HCT116 (cell line): ENCODE measurements at regions not wholly inside any gene's neighbourhood (a gene's known extent, or its start where the extent isn't known, plus 50 kb on each side); places are given as distances from the start of the nearest gene placed in this dataset.

Source experiments
- ATAC-seq: fragments of 200-7000 bp; cut with Tn5 transposase; 2 replicates; pipeline ENCODE4 v1.9.1; 2020; ENCODE audit warnings: mild to moderate bottlenecking, moderate library complexity
- BruUV-seq: library from RNA; stranded (reverse); fragments of 400-500 nt; replicated peaks from 2 replicates; lab custom pipeline; 2021; lab: Mats Ljungman, UMichigan
- CTCF ChIA-PET: fragments of 300-600 bp; sonication (Branson Sonifier 250); formaldehyde crosslinking; loops from one replicate; lab custom pipeline; 2021; ENCODE audit warnings: antibody characterized with exemption; lab: Charles Lee
- POLR2A ChIA-PET: fragments of 300-600, 350-600 bp; sonication (Branson Sonifier 250); formaldehyde crosslinking; loops from one replicate; lab custom pipeline; 2021; ENCODE audit warnings: antibody characterized with exemption; lab: Charles Lee
- RAD21 ChIA-PET, 2 experiments: fragments of 300-600 bp; sonication (Branson Sonifier 250); formaldehyde crosslinking; loops; one replicate each; lab custom pipeline; 2023; ENCODE audit warnings: low total read pairs in 2 of 2; ENCODE audit not compliant: uncharacterized antibody in 2 of 2, unreplicated experiment in 2 of 2, low non-redundant PET in 1 of 2; lab: Charles Lee
- DNase-seq: peaks from one replicate; pipeline ENCODE4 v3.0.0-alpha.2; 2010; ENCODE audit warnings: low read depth, low spot score
- H2AFZ ChIP-seq: fragments of 200-600 bp; shearing (Covaris generic), sonication (generic); 2 replicates; pipeline ENCODE4 v1.6.1; 2017; ENCODE audit warnings: low read depth, mixed run types, mixed read lengths, antibody characterized with exemption, low read length; ENCODE audit not compliant: poor library complexity, severe bottlenecking
- H3K27ac ChIP-seq: 2 replicates; pipeline ENCODE4 v1.5.1; 2012; ENCODE audit warnings: low read depth, low read length
- H3K27me3 ChIP-seq: fragments of 200-600 bp; sonication (generic); 2 replicates; pipeline ENCODE4 v1.6.1; 2016; ENCODE audit warnings: mixed run types, low read length, mixed read lengths; ENCODE audit not compliant: insufficient read depth
- H3K36me3 ChIP-seq, 2 experiments: fragments of 200-500 bp in 1 of 2; fragments of 200-600 bp in 1 of 2; sonication (Bioruptor generic) in 1 of 2; sonication (generic) in 1 of 2; 2 replicates each; pipeline versions ENCODE4 v1.5.1 to v1.6.1; 2014 to 2016; ENCODE audit warnings: low read length in 2 of 2, inconsistent platforms in 1 of 2, mixed read lengths in 1 of 2, mixed run types in 1 of 2; ENCODE audit not compliant: insufficient read depth in 2 of 2, control insufficient read depth in 1 of 2
- H3K4me1 ChIP-seq, 2 experiments: fragments of 200-600 bp in 1 of 2; sonication (generic) in 1 of 2; 2 replicates each; pipeline versions ENCODE4 v1.5.1 to v1.6.1; 2012 to 2017; ENCODE audit warnings: low read length in 2 of 2, inconsistent platforms in 1 of 2, mild to moderate bottlenecking in 1 of 2, mixed read lengths in 1 of 2, mixed run types in 1 of 2, moderate library complexity in 1 of 2; ENCODE audit not compliant: insufficient read depth in 2 of 2, control insufficient read depth in 1 of 2
- H3K4me2 ChIP-seq: fragments of 200-600 bp; sonication (generic); 2 replicates; pipeline ENCODE4 v1.6.1; 2017; ENCODE audit warnings: mixed run types, low read length, mixed read lengths
- H3K4me3 ChIP-seq, 2 experiments: fragments of 200-600 bp in 1 of 2; sonication (generic) in 1 of 2; replicated peaks in 1 of 2; 2 replicates each; pipeline ENCODE4 v1.5.1; 2011 to 2016; ENCODE audit warnings: low read length in 2 of 2, control low read depth in 1 of 2, low read depth in 1 of 2, mild to moderate bottlenecking in 1 of 2, mixed read lengths in 1 of 2, mixed run types in 1 of 2
- H3K79me2 ChIP-seq: fragments of 200-600 bp; sonication (generic); 2 replicates; pipeline ENCODE4 v1.6.1; 2017; ENCODE audit warnings: mild to moderate bottlenecking, mixed run types, low read length, moderate library complexity, mixed read lengths; ENCODE audit not compliant: insufficient read depth
- H3K9ac ChIP-seq: fragments of 200-600 bp; sonication (generic); 2 replicates; pipeline ENCODE4 v1.6.1; 2016; ENCODE audit warnings: low read length, mixed read lengths
- H3K9me2 ChIP-seq: fragments of 200-600 bp; sonication (generic), shearing (Covaris generic); 2 replicates; pipeline ENCODE4 v1.6.1; 2017; ENCODE audit warnings: mixed run types, mild to moderate bottlenecking, moderate library complexity; ENCODE audit not compliant: insufficient read depth
- H3K9me3 ChIP-seq, 2 experiments: fragments of 200-500 bp in 1 of 2; fragments of 200-600 bp in 1 of 2; sonication (Bioruptor generic) in 1 of 2; sonication (generic) in 1 of 2; 2 replicates each; pipeline ENCODE4 v1.6.1; 2014 to 2017; ENCODE audit warnings: low read length in 2 of 2, mixed read lengths in 2 of 2, inconsistent platforms in 1 of 2, low read depth in 1 of 2, mild to moderate bottlenecking in 1 of 2, mixed run types in 1 of 2, moderate library complexity in 1 of 2; ENCODE audit not compliant: control insufficient read depth in 1 of 2, insufficient read depth in 1 of 2
- H4K20me1 ChIP-seq: fragments of 200-600 bp; sonication (generic), shearing (Covaris generic); 2 replicates; pipeline ENCODE4 v1.6.1; 2017; ENCODE audit warnings: mixed run types, mild to moderate bottlenecking, moderate library complexity; ENCODE audit not compliant: insufficient read depth
- CBX3 ChIP-seq: IDR thresholded peaks from 2 replicates; pipeline ENCODE4 v1.6.1; 2012; ENCODE audit warnings: low read depth
- CEBPB ChIP-seq: IDR thresholded peaks from 2 replicates; pipeline ENCODE4 v1.6.1; 2012; ENCODE audit warnings: low read depth
- EGR1 ChIP-seq: IDR thresholded peaks from 2 replicates; pipeline ENCODE4 v1.6.1; 2012; ENCODE audit warnings: low read depth
- EZH2 ChIP-seq: fragments of 200-600 bp; sonication (generic); IDR thresholded peaks from 2 replicates; pipeline ENCODE4 v1.6.1; 2017; ENCODE audit warnings: antibody characterized with exemption, mixed run types
- EZH2phosphoT487 ChIP-seq: fragments of 200-600 bp; IDR thresholded peaks from 2 replicates; pipeline ENCODE4 v1.6.1; 2018; ENCODE audit warnings: antibody characterized with exemption, borderline replicate concordance
- FOSL1 ChIP-seq: IDR thresholded peaks from 2 replicates; pipeline ENCODE4 v1.6.1; 2012; ENCODE audit warnings: low read depth
- JUND ChIP-seq: IDR thresholded peaks from 2 replicates; pipeline ENCODE4 v1.6.1; 2012
- POLR2A ChIP-seq: IDR thresholded peaks from 2 replicates; pipeline ENCODE4 v1.7.0; 2011; ENCODE audit warnings: borderline replicate concordance; ENCODE audit not compliant: insufficient read depth, insufficient read length; ENCODE audit errors: extremely low read depth
- POLR2AphosphoS5 ChIP-seq: IDR thresholded peaks from 2 replicates; pipeline ENCODE4 v1.6.1; 2011; ENCODE audit warnings: mild to moderate bottlenecking, low read depth, low read length, moderate library complexity
- SRF ChIP-seq: IDR thresholded peaks from 2 replicates; pipeline ENCODE4 v1.6.1; 2012; ENCODE audit warnings: low read depth
- TCF7L2 ChIP-seq: IDR thresholded peaks from 2 replicates; pipeline ENCODE4 v1.7.0; 2011; ENCODE audit warnings: borderline replicate concordance, inconsistent platforms; ENCODE audit not compliant: insufficient read depth, insufficient read length; ENCODE audit errors: extremely low read depth
- ZNF274 ChIP-seq: fragments of 200-500 bp; sonication (Bioruptor generic); IDR thresholded peaks from 2 replicates; pipeline ENCODE4 v1.6.1; 2014; ENCODE audit warnings: mild to moderate bottlenecking, low read depth, low read length, inconsistent platforms
- intact Hi-C: fragments of 100-400 bp; cut with micrococcal nuclease; formaldehyde crosslinking; loops from 2 replicates; pipeline ENCODE4 v1.10.0; 2022
- TF ChIP-seq, protein P1 (sequence below): IDR thresholded peaks from 2 replicates; pipeline ENCODE4 v1.6.1; 2012
- TF ChIP-seq, protein P2 (sequence below), 3 experiments: fragments of 200-600 bp in 1 of 3; sonication (generic) in 1 of 3; IDR thresholded peaks in 2 of 3; conservative IDR thresholded peaks in 1 of 3; 2 replicates each; pipeline ENCODE4 v1.5.1; 2012 to 2017; ENCODE audit warnings: low read depth in 2 of 3, low read length in 2 of 3, antibody characterized with exemption in 1 of 3, borderline replicate concordance in 1 of 3, control low read depth in 1 of 3, mild to moderate bottlenecking in 1 of 3, mixed read lengths in 1 of 3, mixed run types in 1 of 3, moderate library complexity in 1 of 3; ENCODE audit not compliant: insufficient read depth in 1 of 3
- TF ChIP-seq, protein P3 (sequence below): IDR thresholded peaks from 2 replicates; pipeline ENCODE4 v1.6.1; 2012; ENCODE audit warnings: low read depth

DNA sequence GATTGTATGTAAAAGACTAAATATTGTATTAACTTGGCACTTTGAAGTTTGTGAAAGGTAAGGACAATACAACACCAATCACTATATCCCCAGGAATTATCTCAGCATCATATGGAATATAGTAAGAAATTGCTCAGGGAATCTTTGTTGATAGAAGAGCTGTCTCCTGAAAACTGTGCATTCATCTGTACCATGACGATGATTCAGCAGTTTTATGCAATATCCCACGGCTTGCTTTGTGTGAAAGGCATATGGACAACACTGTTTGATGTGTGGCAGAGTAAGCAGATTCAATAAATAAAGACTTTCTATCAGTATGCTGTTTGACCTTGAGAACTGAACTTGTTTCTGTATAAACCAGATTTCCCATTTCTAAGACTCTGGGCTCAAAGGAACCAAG is 147.5 kb upstream of the PLN start:
- no peak overlapping the region for H3K4me2 ChIP-seq
- no peaks in the 10 kb centered on the region for H3K27me3 ChIP-seq
- no peaks in the 10 kb centered on the region for H4K20me1 ChIP-seq
- no peak overlapping the region for H3K27ac ChIP-seq
- ATAC-seq, result no peak
- POLR2A ChIA-PET, result no interaction called here
- no peaks in the 10 kb centered on the region for H3K79me2 ChIP-seq
- no peak overlapping the region for H2AFZ ChIP-seq
- H3K9me3 ChIP-seq, result no peaks in the 10 kb centered on the region
- intact Hi-C loops, result no loop called here
- BruUV-seq, result no TSS peak
- no peaks in the 10 kb centered on the region for H3K36me3 ChIP-seq
- H3K9me2 ChIP-seq, result no peaks in the 10 kb centered on the region
- CTCF ChIA-PET, result no interaction called here
- TF ChIP-seq, protein P1, sequence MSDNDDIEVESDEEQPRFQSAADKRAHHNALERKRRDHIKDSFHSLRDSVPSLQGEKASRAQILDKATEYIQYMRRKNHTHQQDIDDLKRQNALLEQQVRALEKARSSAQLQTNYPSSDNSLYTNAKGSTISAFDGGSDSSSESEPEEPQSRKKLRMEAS, result no peak
- TF ChIP-seq CEBPB, result no peak
- no peak for TF ChIP-seq ZNF274
- no peak for TF ChIP-seq FOSL1
- no peak for TF ChIP-seq EGR1
- TF ChIP-seq, protein P2, sequence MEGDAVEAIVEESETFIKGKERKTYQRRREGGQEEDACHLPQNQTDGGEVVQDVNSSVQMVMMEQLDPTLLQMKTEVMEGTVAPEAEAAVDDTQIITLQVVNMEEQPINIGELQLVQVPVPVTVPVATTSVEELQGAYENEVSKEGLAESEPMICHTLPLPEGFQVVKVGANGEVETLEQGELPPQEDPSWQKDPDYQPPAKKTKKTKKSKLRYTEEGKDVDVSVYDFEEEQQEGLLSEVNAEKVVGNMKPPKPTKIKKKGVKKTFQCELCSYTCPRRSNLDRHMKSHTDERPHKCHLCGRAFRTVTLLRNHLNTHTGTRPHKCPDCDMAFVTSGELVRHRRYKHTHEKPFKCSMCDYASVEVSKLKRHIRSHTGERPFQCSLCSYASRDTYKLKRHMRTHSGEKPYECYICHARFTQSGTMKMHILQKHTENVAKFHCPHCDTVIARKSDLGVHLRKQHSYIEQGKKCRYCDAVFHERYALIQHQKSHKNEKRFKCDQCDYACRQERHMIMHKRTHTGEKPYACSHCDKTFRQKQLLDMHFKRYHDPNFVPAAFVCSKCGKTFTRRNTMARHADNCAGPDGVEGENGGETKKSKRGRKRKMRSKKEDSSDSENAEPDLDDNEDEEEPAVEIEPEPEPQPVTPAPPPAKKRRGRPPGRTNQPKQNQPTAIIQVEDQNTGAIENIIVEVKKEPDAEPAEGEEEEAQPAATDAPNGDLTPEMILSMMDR (IDR thresholded peaks at IDR 0.05 in 2 of 3, conservative IDR thresholded peaks at IDR 0.05 in 1 of 3; ENCODE audit: borderline replicate concordance in 1 of 3, insufficient read depth in 1 of 3, low read depth in 2 of 3, low read length in 2 of 3), result no peak
- no peak for TF ChIP-seq TCF7L2
- TF ChIP-seq EZH2, result no peak
- TF ChIP-seq CBX3, result no peak
- TF ChIP-seq, protein P3, sequence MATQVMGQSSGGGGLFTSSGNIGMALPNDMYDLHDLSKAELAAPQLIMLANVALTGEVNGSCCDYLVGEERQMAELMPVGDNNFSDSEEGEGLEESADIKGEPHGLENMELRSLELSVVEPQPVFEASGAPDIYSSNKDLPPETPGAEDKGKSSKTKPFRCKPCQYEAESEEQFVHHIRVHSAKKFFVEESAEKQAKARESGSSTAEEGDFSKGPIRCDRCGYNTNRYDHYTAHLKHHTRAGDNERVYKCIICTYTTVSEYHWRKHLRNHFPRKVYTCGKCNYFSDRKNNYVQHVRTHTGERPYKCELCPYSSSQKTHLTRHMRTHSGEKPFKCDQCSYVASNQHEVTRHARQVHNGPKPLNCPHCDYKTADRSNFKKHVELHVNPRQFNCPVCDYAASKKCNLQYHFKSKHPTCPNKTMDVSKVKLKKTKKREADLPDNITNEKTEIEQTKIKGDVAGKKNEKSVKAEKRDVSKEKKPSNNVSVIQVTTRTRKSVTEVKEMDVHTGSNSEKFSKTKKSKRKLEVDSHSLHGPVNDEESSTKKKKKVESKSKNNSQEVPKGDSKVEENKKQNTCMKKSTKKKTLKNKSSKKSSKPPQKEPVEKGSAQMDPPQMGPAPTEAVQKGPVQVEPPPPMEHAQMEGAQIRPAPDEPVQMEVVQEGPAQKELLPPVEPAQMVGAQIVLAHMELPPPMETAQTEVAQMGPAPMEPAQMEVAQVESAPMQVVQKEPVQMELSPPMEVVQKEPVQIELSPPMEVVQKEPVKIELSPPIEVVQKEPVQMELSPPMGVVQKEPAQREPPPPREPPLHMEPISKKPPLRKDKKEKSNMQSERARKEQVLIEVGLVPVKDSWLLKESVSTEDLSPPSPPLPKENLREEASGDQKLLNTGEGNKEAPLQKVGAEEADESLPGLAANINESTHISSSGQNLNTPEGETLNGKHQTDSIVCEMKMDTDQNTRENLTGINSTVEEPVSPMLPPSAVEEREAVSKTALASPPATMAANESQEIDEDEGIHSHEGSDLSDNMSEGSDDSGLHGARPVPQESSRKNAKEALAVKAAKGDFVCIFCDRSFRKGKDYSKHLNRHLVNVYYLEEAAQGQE, result no peak
- no peak for TF ChIP-seq POLR2A
- no peak for TF ChIP-seq SRF
- no peak for TF ChIP-seq POLR2AphosphoS5
- TF ChIP-seq EZH2phosphoT487, result no peak
- no peak for TF ChIP-seq JUND
- H3K4me3 ChIP-seq, result no peak overlapping the region
- DNase-seq, result no peak
- H3K4me1 ChIP-seq, result no peaks in the 10 kb centered on the region
- no peak overlapping the region for H3K9ac ChIP-seq
- RAD21 ChIA-PET, result no interaction called here
